22Rv1 (cell line): ENCODE measurements at regions not wholly inside any gene's neighbourhood (a gene's known extent, or its start where the extent isn't known, plus 50 kb on each side); places are given as distances from the start of the nearest gene placed in this dataset.
"Not testable (repeated sequence)": the region's sequence is repeated elsewhere in the genome, so short reads cannot be mapped to it uniquely, and the experiment has no call there.

ENCODE experiments used
- ZFX ChIP-seq: fragments of 450-650 bp; IDR thresholded peaks from 2 replicates; pipeline ENCODE4 v1.6.1; 2017; ENCODE audit warnings: antibody characterized with exemption, borderline replicate concordance
- TF ChIP-seq, protein P1 (sequence below): fragments of 450-650 bp; IDR thresholded peaks from 2 replicates; pipeline ENCODE4 v1.5.1; 2017; ENCODE audit warnings: mild to moderate bottlenecking

DNA sequence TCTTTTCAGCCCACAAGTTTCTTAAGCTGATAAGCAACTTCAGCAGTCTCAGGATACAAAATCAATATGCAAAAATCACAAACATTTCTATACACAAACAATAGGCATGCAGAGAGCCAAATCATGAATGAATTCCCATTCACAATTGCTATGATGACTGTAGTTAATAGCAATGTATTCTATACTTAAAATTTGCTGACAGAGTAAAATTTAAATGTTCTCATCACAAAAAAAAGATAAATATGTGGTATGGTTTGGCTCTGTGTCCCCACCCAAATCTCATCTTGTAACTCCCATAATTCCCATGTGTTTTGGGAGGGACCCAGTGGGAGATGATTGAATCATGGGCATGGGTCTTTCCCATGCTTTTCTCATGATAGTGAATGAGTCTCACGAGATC is 360.2 kb downstream of the PID1 start:
- TF ChIP-seq, protein P1, sequence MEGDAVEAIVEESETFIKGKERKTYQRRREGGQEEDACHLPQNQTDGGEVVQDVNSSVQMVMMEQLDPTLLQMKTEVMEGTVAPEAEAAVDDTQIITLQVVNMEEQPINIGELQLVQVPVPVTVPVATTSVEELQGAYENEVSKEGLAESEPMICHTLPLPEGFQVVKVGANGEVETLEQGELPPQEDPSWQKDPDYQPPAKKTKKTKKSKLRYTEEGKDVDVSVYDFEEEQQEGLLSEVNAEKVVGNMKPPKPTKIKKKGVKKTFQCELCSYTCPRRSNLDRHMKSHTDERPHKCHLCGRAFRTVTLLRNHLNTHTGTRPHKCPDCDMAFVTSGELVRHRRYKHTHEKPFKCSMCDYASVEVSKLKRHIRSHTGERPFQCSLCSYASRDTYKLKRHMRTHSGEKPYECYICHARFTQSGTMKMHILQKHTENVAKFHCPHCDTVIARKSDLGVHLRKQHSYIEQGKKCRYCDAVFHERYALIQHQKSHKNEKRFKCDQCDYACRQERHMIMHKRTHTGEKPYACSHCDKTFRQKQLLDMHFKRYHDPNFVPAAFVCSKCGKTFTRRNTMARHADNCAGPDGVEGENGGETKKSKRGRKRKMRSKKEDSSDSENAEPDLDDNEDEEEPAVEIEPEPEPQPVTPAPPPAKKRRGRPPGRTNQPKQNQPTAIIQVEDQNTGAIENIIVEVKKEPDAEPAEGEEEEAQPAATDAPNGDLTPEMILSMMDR: not testable (repeated sequence)
- TF ChIP-seq ZFX: not testable (repeated sequence)
